CD4-positive, alpha-beta memory T cell (primary cell): ENCODE measurements at regions not wholly inside any gene's neighbourhood (a gene's known extent, or its start where the extent isn't known, plus 50 kb on each side); places are given as distances from the start of the nearest gene placed in this dataset.
"Not testable (repeated sequence)": the region's sequence is repeated elsewhere in the genome, so short reads cannot be mapped to it uniquely, and the experiment has no call there.

ENCODE experiments used
- CTCF ChIA-PET: fragments of 350-600 bp; sonication (Branson Sonifier 250); formaldehyde crosslinking; loops from one replicate; lab custom pipeline; 2021; ENCODE audit warnings: inconsistent platforms; ENCODE audit not compliant: partially characterized antibody; lab: Charles Lee
- POLR2A ChIA-PET: fragments of 350-600 bp; sonication (Branson Sonifier 250); formaldehyde crosslinking; loops from one replicate; lab custom pipeline; 2021; ENCODE audit not compliant: partially characterized antibody; lab: Charles Lee
- DNase-seq, 5 donors: peaks; one replicate each; pipeline versions ENCODE4 v3.0.0 to v3.0.0-alpha.2; 2020 to 2022; ENCODE audit warnings: mixed read lengths in 1 of 5
- H3K27ac ChIP-seq: one replicate; pipeline ENCODE4 v1.7.0; 2013; ENCODE audit warnings: low read depth, low read length
- H3K27me3 ChIP-seq: 2 replicates; pipeline ENCODE4 v1.7.0; 2013; ENCODE audit warnings: mild to moderate bottlenecking, low read length, moderate library complexity; ENCODE audit not compliant: insufficient read depth
- H3K36me3 ChIP-seq: 2 replicates; pipeline ENCODE4 v1.7.0; 2013; ENCODE audit warnings: mild to moderate bottlenecking, low read length, moderate library complexity; ENCODE audit not compliant: insufficient read depth
- H3K4me1 ChIP-seq: 2 replicates; pipeline ENCODE4 v1.7.0; 2013; ENCODE audit warnings: mild to moderate bottlenecking, low read length, moderate library complexity; ENCODE audit not compliant: insufficient read depth
- H3K4me3 ChIP-seq, 2 donors: one replicate each; pipeline ENCODE4 v1.7.0; 2013; ENCODE audit warnings: low read length in 2 of 2, mild to moderate bottlenecking in 1 of 2
- H3K9me3 ChIP-seq, 2 donors: one replicate each; pipeline ENCODE4 v1.7.0; 2013; ENCODE audit warnings: low read length in 2 of 2, control low read depth in 1 of 2; ENCODE audit not compliant: control insufficient read depth in 1 of 2
- H3K27ac Mint-ChIP-seq, 7 donors: one replicate each; pipeline ENCODE4 v1.8.0; 2020 to 2021; ENCODE audit warnings: mixed read lengths in 7 of 7, mild to moderate bottlenecking in 6 of 7, inconsistent platforms in 3 of 7, moderate library complexity in 3 of 7
- H3K27me3 Mint-ChIP-seq, 2 donors: one replicate each; pipeline ENCODE4 v1.8.0; 2020 to 2021; ENCODE audit warnings: mixed read lengths in 2 of 2
- H3K36me3 Mint-ChIP-seq, 2 donors: one replicate each; pipeline ENCODE4 v1.8.0; 2020 to 2021; ENCODE audit warnings: mixed read lengths in 2 of 2, inconsistent platforms in 1 of 2, mild to moderate bottlenecking in 1 of 2
- H3K4me1 Mint-ChIP-seq, 4 donors: one replicate each; pipeline ENCODE4 v1.8.0; 2020 to 2021; ENCODE audit warnings: mixed read lengths in 4 of 4, mild to moderate bottlenecking in 1 of 4
- H3K4me3 Mint-ChIP-seq, 8 donors: one replicate each; pipeline ENCODE4 v1.8.0; 2020 to 2021; ENCODE audit warnings: mixed read lengths in 8 of 8, mild to moderate bottlenecking in 7 of 8, moderate library complexity in 6 of 8, inconsistent platforms in 3 of 8
- H3K9me3 Mint-ChIP-seq, 8 donors: one replicate each; pipeline ENCODE4 v1.8.0; 2020 to 2021; ENCODE audit warnings: mixed read lengths in 8 of 8, mild to moderate bottlenecking in 5 of 8, inconsistent platforms in 3 of 8, moderate library complexity in 1 of 8
- intact Hi-C: fragments of 100-400 bp; cut with micrococcal nuclease; formaldehyde crosslinking; loops from one replicate; pipeline ENCODE4 v1.15.1; 2023

- Mint-ChIP-seq H3K27ac (no peak overlapping the region), H3K27me3 (peaks cover 3 to 7% of the 10 kb centered on the region in 2 donors), H3K4me1 (no peaks in the 10 kb centered on the region), H3K36me3 (no peaks in the 10 kb centered on the region), H3K9me3 (peaks cover 0 to 2% (median 0%) of the 10 kb centered on the region in 8 donors), H3K4me3 (no peak overlapping the region)
- no peaks in the 10 kb centered on the region for H3K36me3 ChIP-seq
- H3K4me1 ChIP-seq = no peaks in the 10 kb centered on the region
- H3K4me3 ChIP-seq = no peak overlapping the region
- no peaks in the 10 kb centered on the region for H3K9me3 ChIP-seq
- H3K27ac ChIP-seq = no peak overlapping the region
- ChIA-PET POLR2A (no interaction called here), CTCF (no interaction called here)
- DNase-seq = no peak
- intact Hi-C loops = no loop called here
- no peaks in the 10 kb centered on the region for H3K27me3 ChIP-seq
Measured at GRCh38 chr13:60242043-60242595, 78.4 kb upstream of the DIAPH3 start.

GRCh38 chr13:60244381-60244780 lies 80.7 kb upstream of the DIAPH3 start:
- DNase-seq = no peak
- Histone ChIP-seq H3K27me3 (no peaks in the 10 kb centered on the region), H3K9me3 (no peaks in the 10 kb centered on the region), H3K4me3 (no peak overlapping the region), H3K27ac (no peak overlapping the region), H3K36me3 (no peaks in the 10 kb centered on the region), H3K4me1 (no peaks in the 10 kb centered on the region)
- intact Hi-C loops = no loop called here
- Mint-ChIP-seq H3K36me3 (no peaks in the 10 kb centered on the region), H3K27me3 (peaks cover 4 to 7% of the 10 kb centered on the region in 2 donors), H3K4me1 (no peaks in the 10 kb centered on the region), H3K9me3 (peaks cover 0 to 5% (median 0%) of the 10 kb centered on the region in 8 donors), H3K4me3 (no peak overlapping the region), H3K27ac (no peak overlapping the region)
- ChIA-PET POLR2A (no interaction called here), CTCF (no interaction called here)

- intact Hi-C loops, H3K4me3 Mint-ChIP-seq: not testable (repeated sequence)
Measured at GRCh38 chr13:60251419-60251818, 87.7 kb upstream of the DIAPH3 start.

GRCh38 chr13:60258349-60258748 lies 94.6 kb upstream of the DIAPH3 start:
- intact Hi-C loops = no loop called here

More at GRCh38 chr13:60251419-60251818, 87.7 kb upstream of the DIAPH3 start:
- H3K4me1 Mint-ChIP-seq, DNase-seq, H3K4me3 ChIP-seq, H3K27ac Mint-ChIP-seq, H3K4me1 ChIP-seq, H3K36me3 Mint-ChIP-seq, H3K27me3 Mint-ChIP-seq, H3K27me3 ChIP-seq, CTCF ChIA-PET, H3K36me3 ChIP-seq, H3K9me3 Mint-ChIP-seq, H3K9me3 ChIP-seq, POLR2A ChIA-PET, H3K27ac ChIP-seq: not testable (repeated sequence)

GRCh38 chr13:60260440-60260839 lies 96.7 kb upstream of the DIAPH3 start:
- Mint-ChIP-seq H3K27me3 (peaks cover 3 to 9% of the 10 kb centered on the region in 2 donors), H3K27ac (peak overlapping the region in 1 of 7 donors; percentile 15), H3K4me1 (no peaks in the 10 kb centered on the region), H3K9me3 (peaks cover 0 to 9% (median 2%) of the 10 kb centered on the region in 8 donors), H3K36me3 (no peaks in the 10 kb centered on the region), H3K4me3 (no peak overlapping the region)
- POLR2A ChIA-PET = no interaction called here
- DNase-seq = no peak
- no peak overlapping the region for H3K4me3 ChIP-seq
- no peaks in the 10 kb centered on the region for H3K27me3 ChIP-seq
- H3K27ac ChIP-seq = no peak overlapping the region
- no peaks in the 10 kb centered on the region for H3K36me3 ChIP-seq
- H3K9me3 ChIP-seq = no peaks in the 10 kb centered on the region
- intact Hi-C loops = no loop called here
- CTCF ChIA-PET = no interaction called here
- H3K4me1 ChIP-seq = no peaks in the 10 kb centered on the region

More at GRCh38 chr13:60258349-60258748, 94.6 kb upstream of the DIAPH3 start:
- H3K36me3 Mint-ChIP-seq = no peaks in the 10 kb centered on the region
- CTCF ChIA-PET = no interaction called here
- H3K9me3 ChIP-seq = no peaks in the 10 kb centered on the region
- H3K4me3 Mint-ChIP-seq = no peak overlapping the region
- POLR2A ChIA-PET = no interaction called here
- no peaks in the 10 kb centered on the region for H3K4me1 ChIP-seq
- H3K27ac Mint-ChIP-seq = no peak overlapping the region
- H3K9me3 Mint-ChIP-seq = peaks cover 0 to 10% (median 2%) of the 10 kb centered on the region in 8 donors
- DNase-seq = no peak
- H3K27me3 Mint-ChIP-seq = peaks cover 3% of the 10 kb centered on the region in 2 donors
- peaks cover 0 to 8% (median 1%) of the 10 kb centered on the region in 4 donors for H3K4me1 Mint-ChIP-seq
- no peak overlapping the region for H3K27ac ChIP-seq
- H3K36me3 ChIP-seq = no peaks in the 10 kb centered on the region
- H3K4me3 ChIP-seq = no peak overlapping the region
- no peaks in the 10 kb centered on the region for H3K27me3 ChIP-seq

- Histone ChIP-seq H3K27ac (no peak overlapping the region), H3K4me3 (no peak overlapping the region), H3K4me1 (no peaks in the 10 kb centered on the region), H3K36me3 (no peaks in the 10 kb centered on the region), H3K27me3 (no peaks in the 10 kb centered on the region), H3K9me3 (no peaks in the 10 kb centered on the region)
- H3K36me3 Mint-ChIP-seq = no peaks in the 10 kb centered on the region
- POLR2A ChIA-PET = no interaction called here
- H3K27me3 Mint-ChIP-seq = peaks cover 3 to 9% of the 10 kb centered on the region in 2 donors
- H3K9me3 Mint-ChIP-seq = peaks cover 0 to 9% (median 2%) of the 10 kb centered on the region in 8 donors
- CTCF ChIA-PET = no interaction called here
- no peak overlapping the region for H3K4me3 Mint-ChIP-seq
- no peaks in the 10 kb centered on the region for H3K4me1 Mint-ChIP-seq
- intact Hi-C loops = no loop called here
- no peak overlapping the region for H3K27ac Mint-ChIP-seq
- DNase-seq = no peak
Measured at GRCh38 chr13:60261432-60262351, 98.0 kb upstream of the DIAPH3 start.

GRCh38 chr13:60265566-60265965 lies 101.8 kb upstream of the DIAPH3 start:
- Mint-ChIP-seq H3K27me3 (peaks cover 3 to 6% of the 10 kb centered on the region in 2 donors), H3K4me1 (peaks cover 0 to 5% (median 0%) of the 10 kb centered on the region in 4 donors), H3K9me3 (peaks cover 0 to 9% (median 2%) of the 10 kb centered on the region in 8 donors), H3K4me3 (no peak overlapping the region), H3K36me3 (no peaks in the 10 kb centered on the region), H3K27ac (no peak overlapping the region)
- CTCF ChIA-PET = no interaction called here
- no peak for DNase-seq
- POLR2A ChIA-PET = no interaction called here
- Histone ChIP-seq H3K27me3 (no peaks in the 10 kb centered on the region), H3K36me3 (no peaks in the 10 kb centered on the region), H3K4me3 (no peak overlapping the region), H3K9me3 (no peaks in the 10 kb centered on the region), H3K4me1 (peaks cover 6% of the 10 kb centered on the region), H3K27ac (no peak overlapping the region)
- intact Hi-C loops = no loop called here
